ENCODE measurements at regions not wholly inside any gene's neighbourhood (a gene's known extent, or its start where the extent isn't known, plus 50 kb on each side); places are given as distances from the start of the nearest gene placed in this dataset.

- Histone ChIP-seq H3K4me3 (replicated peaks in 1 of 2; ENCODE audit: low read depth in 1 of 2, low read length in 2 of 2) (no peak overlapping the region), H3K4me1 (ENCODE audit: control insufficient read depth in 1 of 2, insufficient read depth in 2 of 2, low read length in 2 of 2) (no peaks in the 10 kb centered on the region), H2AFZ (ENCODE audit: low read depth, low read length, poor library complexity, severe bottlenecking) (no peak overlapping the region), H3K27me3 (ENCODE audit: insufficient read depth, low read length) (peaks cover 75% of the 10 kb centered on the region), H3K4me2 (ENCODE audit: low read length) (no peak overlapping the region), H3K27ac (ENCODE audit: low read depth, low read length) (no peak overlapping the region), H4K20me1 (ENCODE audit: insufficient read depth) (no peaks in the 10 kb centered on the region; the same call in 1 of the 2 replicates), H3K9ac (ENCODE audit: low read length) (no peak overlapping the region), H3K36me3 (ENCODE audit: control insufficient read depth in 1 of 2, insufficient read depth in 2 of 2, low read length in 2 of 2) (no peaks in the 10 kb centered on the region), H3K9me3 (ENCODE audit: control insufficient read depth in 1 of 2, insufficient read depth in 1 of 2, low read depth in 1 of 2, low read length in 2 of 2) (no peaks in the 10 kb centered on the region), H3K79me2 (ENCODE audit: insufficient read depth, low read length) (no peaks in the 10 kb centered on the region), H3K9me2 (ENCODE audit: insufficient read depth) (no peaks in the 10 kb centered on the region)
- TF ChIP-seq SP1 (IDR thresholded peaks at IDR 0.05; ENCODE audit: low read depth) (no peak), CBX3 (IDR thresholded peaks at IDR 0.05; ENCODE audit: low read depth) (no peak), YY1 (IDR thresholded peaks at IDR 0.05; ENCODE audit: extremely low read depth, insufficient replicate concordance, low read depth, low read length) (no peak), JUND (IDR thresholded peaks at IDR 0.05) (no peak), SIN3A (IDR thresholded peaks at IDR 0.05; ENCODE audit: low read depth) (no peak), ZNF274 (IDR thresholded peaks at IDR 0.05; ENCODE audit: low read depth, low read length) (no peak), ZFX (IDR thresholded peaks at IDR 0.05) (no peak)
- TF ChIP-seq, protein P1, sequence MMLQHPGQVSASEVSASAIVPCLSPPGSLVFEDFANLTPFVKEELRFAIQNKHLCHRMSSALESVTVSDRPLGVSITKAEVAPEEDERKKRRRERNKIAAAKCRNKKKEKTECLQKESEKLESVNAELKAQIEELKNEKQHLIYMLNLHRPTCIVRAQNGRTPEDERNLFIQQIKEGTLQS (IDR thresholded peaks at IDR 0.05) = no peak
- intact Hi-C loops (cut with micrococcal nuclease) = no loop called here
- ChIA-PET CTCF (no interaction called here), RAD21 (ENCODE audit: low non-redundant PET in 1 of 2, low total read pairs in 2 of 2, uncharacterized antibody in 2 of 2, unreplicated experiment in 2 of 2) (no interaction called here), POLR2A (no interaction called here)
- ATAC-seq = no peak
- no TSS peak for BruUV-seq (replicated peaks)
- no peak for DNase-seq (ENCODE audit: low read depth, low spot score)
Measured at GRCh38 chr20:21577551-21577950, 63.7 kb upstream of the NKX2-2 start.

GRCh38 chr20:21575981-21576740 is 62.3 kb upstream of the NKX2-2 start:
- Histone ChIP-seq H3K36me3 (ENCODE audit: control insufficient read depth in 1 of 2, insufficient read depth in 2 of 2, low read length in 2 of 2) (no peaks in the 10 kb centered on the region), H4K20me1 (ENCODE audit: insufficient read depth) (no peaks in the 10 kb centered on the region; the same call in 1 of the 2 replicates), H3K9me2 (ENCODE audit: insufficient read depth) (no peaks in the 10 kb centered on the region), H3K4me2 (ENCODE audit: low read length) (no peak overlapping the region), H3K9me3 (ENCODE audit: control insufficient read depth in 1 of 2, insufficient read depth in 1 of 2, low read depth in 1 of 2, low read length in 2 of 2) (no peaks in the 10 kb centered on the region), H3K9ac (ENCODE audit: low read length) (no peak overlapping the region), H3K27me3 (ENCODE audit: insufficient read depth, low read length) (peaks cover 62% of the 10 kb centered on the region), H2AFZ (ENCODE audit: low read depth, low read length, poor library complexity, severe bottlenecking) (no peak overlapping the region), H3K4me3 (replicated peaks in 1 of 2; ENCODE audit: low read depth in 1 of 2, low read length in 2 of 2) (no peak overlapping the region), H3K27ac (ENCODE audit: low read depth, low read length) (no peak overlapping the region), H3K4me1 (ENCODE audit: control insufficient read depth in 1 of 2, insufficient read depth in 2 of 2, low read length in 2 of 2) (no peaks in the 10 kb centered on the region), H3K79me2 (ENCODE audit: insufficient read depth, low read length) (no peaks in the 10 kb centered on the region)
- no peak for DNase-seq (ENCODE audit: low read depth, low spot score)
- no peak for ATAC-seq
- BruUV-seq (replicated peaks) = no TSS peak
- CTCF ChIA-PET = interaction anchor here (1.0 kb wide), 1 partner anchor 7 kb away, joined by 4 read pairs; no protein-coding TSS in a partner anchor
- intact Hi-C loops (cut with micrococcal nuclease) = no loop called here
- POLR2A ChIA-PET = no interaction called here
- RAD21 ChIA-PET (ENCODE audit: low non-redundant PET in 1 of 2, low total read pairs in 2 of 2, uncharacterized antibody in 2 of 2, unreplicated experiment in 2 of 2) = no interaction called here
- TF ChIP-seq REST (IDR thresholded peaks at IDR 0.05; ENCODE audit: low read depth) (no peak), SIN3A (IDR thresholded peaks at IDR 0.05; ENCODE audit: low read depth) (no peak), CEBPB (IDR thresholded peaks at IDR 0.05; ENCODE audit: low read depth) (no peak), CTCF (IDR thresholded peaks at IDR 0.05 in 2 of 3, conservative IDR thresholded peaks at IDR 0.05 in 1 of 3; ENCODE audit: borderline replicate concordance in 1 of 3, insufficient read depth in 1 of 3, low read depth in 2 of 3, low read length in 2 of 3) (no peak), EZH2phosphoT487 (IDR thresholded peaks at IDR 0.05; ENCODE audit: borderline replicate concordance) (no peak), CBX3 (IDR thresholded peaks at IDR 0.05; ENCODE audit: low read depth) (no peak), TCF7L2 (IDR thresholded peaks at IDR 0.05; ENCODE audit: borderline replicate concordance, extremely low read depth, insufficient read depth, insufficient read length) (no peak), ZFX (IDR thresholded peaks at IDR 0.05) (no peak), YY1 (IDR thresholded peaks at IDR 0.05; ENCODE audit: extremely low read depth, insufficient replicate concordance, low read depth, low read length) (no peak)
- TF ChIP-seq, protein P1 (IDR thresholded peaks at IDR 0.05) = no peak
